CD4-positive, alpha-beta T cell (primary cell): ENCODE measurements at regions not wholly inside any gene's neighbourhood (a gene's known extent, or its start where the extent isn't known, plus 50 kb on each side); places are given as distances from the start of the nearest gene placed in this dataset.

ENCODE experiments used
- ATAC-seq: fragments of 200-7000 bp; cut with Tn5 transposase; one replicate; pipeline ENCODE4 v1.10.0; 2022; ENCODE audit warnings: mild to moderate bottlenecking; ENCODE audit not compliant: poor library complexity
- CTCF ChIA-PET: fragments of 350-600 bp; sonication (Branson Sonifier 250); formaldehyde crosslinking; loops from one replicate; lab custom pipeline; 2021; ENCODE audit warnings: antibody characterized with exemption, inconsistent platforms; lab: Charles Lee
- POLR2A ChIA-PET: fragments of 350-600 bp; sonication (Branson Sonifier 250); formaldehyde crosslinking; loops from one replicate; lab custom pipeline; 2021; ENCODE audit warnings: antibody characterized with exemption, inconsistent platforms; lab: Charles Lee
- DNase-seq, 14 experiments: peaks; one replicate each; pipeline ENCODE4 v3.0.0-alpha.2; 2013 to 2020; ENCODE audit warnings: mixed read lengths in 2 of 14
- H3K27ac ChIP-seq, 2 donors: one replicate each; pipeline versions ENCODE4 v1.5.1 to v1.7.0; 2013; ENCODE audit warnings: low read length in 2 of 2, low read depth in 1 of 2, mild to moderate bottlenecking in 1 of 2
- H3K27me3 ChIP-seq, 2 experiments: 1 replicate in 1 of 2; 2 replicates in 1 of 2; pipeline versions ENCODE4 v1.6.1 to v1.7.0; 2013; ENCODE audit warnings: low read length in 2 of 2, control low read depth in 1 of 2, mild to moderate bottlenecking in 1 of 2, moderate library complexity in 1 of 2; ENCODE audit not compliant: insufficient read depth in 2 of 2, control insufficient read depth in 1 of 2
- H3K36me3 ChIP-seq: one replicate; pipeline ENCODE4 v1.6.1; 2013; ENCODE audit warnings: low read length, control low read depth; ENCODE audit not compliant: insufficient read depth
- H3K4me1 ChIP-seq: one replicate; pipeline ENCODE4 v1.6.1; 2013; ENCODE audit warnings: low read length, control low read depth; ENCODE audit not compliant: insufficient read depth
- H3K4me3 ChIP-seq: one replicate; pipeline ENCODE4 v1.5.1; 2013; ENCODE audit warnings: mild to moderate bottlenecking, low read length, moderate library complexity
- H3K9me3 ChIP-seq, 2 experiments: 1 replicate in 1 of 2; 2 replicates in 1 of 2; pipeline versions ENCODE4 v1.6.1 to v1.7.0; 2013; ENCODE audit warnings: low read length in 2 of 2, mild to moderate bottlenecking in 2 of 2, control low read depth in 1 of 2, moderate library complexity in 1 of 2; ENCODE audit not compliant: control insufficient read depth in 1 of 2, insufficient read depth in 1 of 2
- H3K27ac Mint-ChIP-seq: one replicate; pipeline ENCODE4 v1.8.0; 2020; ENCODE audit warnings: mixed read lengths
- H3K27me3 Mint-ChIP-seq: one replicate; pipeline ENCODE4 v1.8.0; 2021; ENCODE audit warnings: mixed read lengths
- H3K36me3 Mint-ChIP-seq: one replicate; pipeline ENCODE4 v1.8.0; 2021; ENCODE audit warnings: low read depth, mixed read lengths
- H3K4me1 Mint-ChIP-seq: one replicate; pipeline ENCODE4 v1.8.0; 2021; ENCODE audit warnings: low read depth, mixed read lengths
- H3K4me3 Mint-ChIP-seq: one replicate; pipeline ENCODE4 v1.8.0; 2020; ENCODE audit warnings: mild to moderate bottlenecking, mixed read lengths
- H3K9me3 Mint-ChIP-seq: one replicate; pipeline ENCODE4 v1.8.0; 2020; ENCODE audit warnings: mixed read lengths
- intact Hi-C, 2 experiments: fragments of 100-400 bp; cut with DNase I in 1 of 2; cut with micrococcal nuclease in 1 of 2; formaldehyde crosslinking; loops; one replicate each; pipeline versions ENCODE4 v1.15.1 to v1.9.0; 2023 to 2025; cut with DNase I, micrococcal nuclease
- TF ChIP-seq, protein P1 (sequence below): fragments of 200-600 bp; IDR thresholded peaks from one replicate; pipeline ENCODE4 v1.8.0; 2022; ENCODE audit warnings: antibody characterized with exemption, mild to moderate bottlenecking

DNA sequence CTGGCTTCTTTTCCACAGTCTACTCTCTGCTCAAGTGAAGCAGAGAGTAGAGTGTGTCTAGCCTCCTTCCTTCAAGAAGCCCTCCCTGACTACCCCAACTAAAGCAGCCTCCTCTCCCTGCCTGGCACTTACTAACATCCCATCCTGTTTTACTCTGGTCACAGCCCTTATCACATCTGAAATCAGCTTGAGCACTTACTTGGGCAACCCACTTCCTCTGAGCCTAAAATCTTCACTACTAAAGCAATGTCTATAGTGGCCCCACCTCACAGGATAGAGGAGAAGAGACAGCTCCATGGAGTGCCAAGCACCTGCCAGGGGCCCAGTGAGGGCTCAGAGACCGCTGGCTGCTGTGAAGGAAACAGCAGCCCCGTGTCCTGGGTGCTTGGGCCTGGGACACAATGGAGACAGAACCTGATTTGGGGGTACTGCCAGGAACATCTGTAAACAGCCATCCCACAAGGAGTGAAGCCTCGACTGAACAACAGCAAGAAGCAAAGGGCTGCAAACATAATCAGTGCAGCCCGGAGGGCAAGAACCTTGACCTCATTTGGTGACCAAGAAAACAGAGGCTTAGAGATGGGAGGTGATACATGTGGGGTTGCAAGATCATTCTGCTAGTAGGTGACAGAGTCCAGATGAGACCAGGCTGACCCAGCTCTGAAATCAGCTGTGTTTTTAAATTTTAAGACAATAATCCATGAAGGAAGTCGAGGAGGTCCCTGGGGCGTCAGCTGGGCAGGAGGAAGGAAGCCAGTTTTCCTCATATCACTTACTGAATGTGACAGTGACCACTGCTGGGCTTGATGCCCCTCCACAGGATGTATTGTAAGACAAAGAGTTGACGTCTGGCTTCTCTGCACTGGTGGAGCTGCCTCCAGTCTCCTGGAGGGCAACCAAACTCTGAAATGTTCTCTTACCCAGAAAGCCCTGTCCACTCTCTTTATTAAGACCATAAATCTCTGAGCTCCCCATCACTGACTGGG lies 710.6 kb downstream of the MATN1 start:
- ChIA-PET POLR2A (no interaction called here), CTCF (interaction anchor here (0.6 kb wide), 1 partner anchor 132 kb away, joined by 3 read pairs; no protein-coding TSS in a partner anchor)
- TF ChIP-seq, protein P1, sequence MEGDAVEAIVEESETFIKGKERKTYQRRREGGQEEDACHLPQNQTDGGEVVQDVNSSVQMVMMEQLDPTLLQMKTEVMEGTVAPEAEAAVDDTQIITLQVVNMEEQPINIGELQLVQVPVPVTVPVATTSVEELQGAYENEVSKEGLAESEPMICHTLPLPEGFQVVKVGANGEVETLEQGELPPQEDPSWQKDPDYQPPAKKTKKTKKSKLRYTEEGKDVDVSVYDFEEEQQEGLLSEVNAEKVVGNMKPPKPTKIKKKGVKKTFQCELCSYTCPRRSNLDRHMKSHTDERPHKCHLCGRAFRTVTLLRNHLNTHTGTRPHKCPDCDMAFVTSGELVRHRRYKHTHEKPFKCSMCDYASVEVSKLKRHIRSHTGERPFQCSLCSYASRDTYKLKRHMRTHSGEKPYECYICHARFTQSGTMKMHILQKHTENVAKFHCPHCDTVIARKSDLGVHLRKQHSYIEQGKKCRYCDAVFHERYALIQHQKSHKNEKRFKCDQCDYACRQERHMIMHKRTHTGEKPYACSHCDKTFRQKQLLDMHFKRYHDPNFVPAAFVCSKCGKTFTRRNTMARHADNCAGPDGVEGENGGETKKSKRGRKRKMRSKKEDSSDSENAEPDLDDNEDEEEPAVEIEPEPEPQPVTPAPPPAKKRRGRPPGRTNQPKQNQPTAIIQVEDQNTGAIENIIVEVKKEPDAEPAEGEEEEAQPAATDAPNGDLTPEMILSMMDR: no peak
- H3K9me3 ChIP-seq: peaks cover 0 to 4% of the 10 kb centered on the region in 2 experiments
- H3K4me3 ChIP-seq: no peak overlapping the region
- H3K9me3 Mint-ChIP-seq: no peaks in the 10 kb centered on the region
- no peaks in the 10 kb centered on the region for H3K36me3 ChIP-seq
- intact Hi-C loops: no loop called here
- no peak overlapping the region for H3K27ac ChIP-seq
- no peaks in the 10 kb centered on the region for H3K27me3 ChIP-seq
- peaks cover 16% of the 10 kb centered on the region for H3K27me3 Mint-ChIP-seq
- H3K36me3 Mint-ChIP-seq: no peaks in the 10 kb centered on the region
- H3K4me1 ChIP-seq: no peaks in the 10 kb centered on the region
- no peaks in the 10 kb centered on the region for H3K4me1 Mint-ChIP-seq
- no peak for ATAC-seq
- H3K27ac Mint-ChIP-seq: no peak overlapping the region
- DNase-seq: no peak
- H3K4me3 Mint-ChIP-seq: no peak overlapping the region

DNA sequence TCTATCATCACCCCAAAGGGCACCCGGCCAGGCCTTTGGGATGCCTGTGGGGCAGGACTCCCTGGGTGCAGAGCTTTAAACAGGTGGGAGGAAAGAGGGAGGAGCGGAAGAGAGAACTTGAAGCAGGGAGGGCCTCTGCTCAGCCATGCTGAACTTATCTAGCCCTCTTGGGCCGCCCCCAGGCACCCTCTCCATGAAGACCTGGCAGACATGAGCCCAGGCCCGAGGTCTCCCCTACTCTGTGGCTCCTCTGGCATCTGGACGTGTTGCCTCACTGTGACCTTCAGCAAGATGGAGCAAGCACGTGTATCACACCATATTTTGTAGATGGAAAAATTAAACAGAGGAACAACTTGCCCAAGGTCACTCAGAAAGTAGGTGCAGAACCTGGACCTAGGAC lies 711.4 kb downstream of the MATN1 start:
- Histone ChIP-seq H3K4me3 (no peak overlapping the region), H3K9me3 (peaks cover 0 to 4% of the 10 kb centered on the region in 2 experiments), H3K36me3 (no peaks in the 10 kb centered on the region), H3K27ac (no peak overlapping the region), H3K27me3 (no peaks in the 10 kb centered on the region), H3K4me1 (no peaks in the 10 kb centered on the region)
- Mint-ChIP-seq H3K27ac (no peak overlapping the region), H3K36me3 (no peaks in the 10 kb centered on the region), H3K4me1 (no peaks in the 10 kb centered on the region), H3K9me3 (no peaks in the 10 kb centered on the region), H3K4me3 (no peak overlapping the region), H3K27me3 (peaks cover 16% of the 10 kb centered on the region)
- DNase-seq (no peak), ATAC-seq (no peak)
- intact Hi-C loops: no loop called here
- ChIA-PET CTCF (no interaction called here), POLR2A (no interaction called here)
- TF ChIP-seq, protein P1: no peak

DNA sequence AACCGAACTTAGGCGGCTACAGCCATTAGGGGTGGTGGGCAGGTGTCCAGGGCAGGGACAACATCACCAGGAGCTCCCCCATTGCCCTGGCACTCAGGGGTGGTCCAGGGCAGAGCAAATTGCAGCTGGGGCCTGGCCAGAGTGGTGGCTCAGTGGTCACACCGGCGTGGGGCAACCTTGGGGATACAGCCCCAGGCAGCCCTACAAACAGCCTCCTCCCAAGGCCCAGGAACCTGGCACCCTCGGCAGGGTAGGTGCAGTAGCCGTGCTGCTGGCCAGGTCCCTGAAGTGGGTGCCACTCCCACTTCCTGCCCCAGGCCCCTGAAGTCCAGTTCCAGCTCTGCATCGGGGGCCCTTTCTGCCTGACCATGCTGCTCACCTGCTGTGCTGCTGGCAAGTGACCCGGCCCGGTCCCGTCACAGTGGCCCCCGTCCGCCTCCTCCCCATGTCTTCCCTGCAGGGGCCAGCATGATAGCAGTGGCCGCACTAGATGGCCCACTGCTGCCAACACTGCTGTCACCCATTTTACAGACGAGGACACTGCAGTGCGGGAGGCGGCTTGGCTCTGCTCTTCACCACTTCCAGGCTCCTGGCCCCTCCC lies 712.8 kb downstream of the MATN1 start:
- CTCF ChIA-PET: no interaction called here

More for the DNA sequence above, 712.8 kb downstream of the MATN1 start:
- Histone ChIP-seq H3K9me3 (peaks cover 0 to 4% of the 10 kb centered on the region in 2 experiments), H3K4me1 (no peaks in the 10 kb centered on the region), H3K27ac (no peak overlapping the region), H3K36me3 (no peaks in the 10 kb centered on the region), H3K4me3 (no peak overlapping the region), H3K27me3 (no peaks in the 10 kb centered on the region)
- Mint-ChIP-seq H3K36me3 (no peaks in the 10 kb centered on the region), H3K9me3 (no peaks in the 10 kb centered on the region), H3K27ac (no peak overlapping the region), H3K27me3 (peaks cover 16% of the 10 kb centered on the region), H3K4me1 (no peaks in the 10 kb centered on the region), H3K4me3 (no peak overlapping the region)
- TF ChIP-seq, protein P1: no peak
- ATAC-seq: no peak
- intact Hi-C loops: no loop called here
- POLR2A ChIA-PET: no interaction called here
- peak in 1 of 14 experiments; percentile 5 for DNase-seq
